Adrenal gland (tissue), 5 donors: ENCODE measurements at regions not wholly inside any gene's neighbourhood (a gene's known extent, or its start where the extent isn't known, plus 50 kb on each side); places are given as distances from the start of the nearest gene placed in this dataset.

Experiments used
- CTCF ChIP-seq, 6 experiments: fragments of 450-650 bp in 4 of 6; fragments of 200-600 bp in 2 of 6; sonication (generic) in 1 of 6; IDR thresholded peaks; 1 replicate in 5 of 6; 2 replicates in 1 of 6; pipeline versions ENCODE4 v1.5.1 to v1.8.0; 2016 to 2021; ENCODE audit warnings: antibody characterized with exemption in 6 of 6, mild to moderate bottlenecking in 2 of 6, moderate library complexity in 1 of 6
- POLR2A ChIP-seq, 2 donors: fragments of 450-650 bp; IDR thresholded peaks; one replicate each; pipeline ENCODE4 v1.6.1; 2017; ENCODE audit warnings: antibody characterized with exemption in 2 of 2, mild to moderate bottlenecking in 2 of 2, moderate library complexity in 1 of 2
- donor health status: DM: no; HTN: no; CAD: no.

GRCh38 chr2:107553046-107553445, 273.6 kb upstream of the RGPD4 start:
- no peak for TF ChIP-seq CTCF (IDR thresholded peaks at IDR 0.05)
- no peak for TF ChIP-seq POLR2A (IDR thresholded peaks at IDR 0.05)
